Neuronal stem cell (in vitro differentiated cells): ENCODE measurements at regions not wholly inside any gene's neighbourhood (a gene's known extent, or its start where the extent isn't known, plus 50 kb on each side); places are given as distances from the start of the nearest gene placed in this dataset.
"Not testable (repeated sequence)": the region's sequence is repeated elsewhere in the genome, so short reads cannot be mapped to it uniquely, and the experiment has no call there.

ENCODE experiments used
- DNase-seq: peaks from one replicate; pipeline ENCODE4 v3.0.0-alpha.2; 2013; ENCODE audit warnings: low spot score
- H2AFZ ChIP-seq: one replicate; pipeline ENCODE4 v1.6.1; 2013; ENCODE audit warnings: mild to moderate bottlenecking, low read length, inconsistent platforms
- H2AK5ac ChIP-seq: 2 replicates; pipeline ENCODE4 v1.6.1; 2013; ENCODE audit warnings: low read depth, mild to moderate bottlenecking, inconsistent platforms, low read length, moderate library complexity, mixed read lengths
- H2BK120ac ChIP-seq: 2 replicates; pipeline ENCODE4 v1.6.1; 2013; ENCODE audit warnings: low read depth, mild to moderate bottlenecking, inconsistent platforms, low read length, moderate library complexity, mixed read lengths
- H2BK12ac ChIP-seq: one replicate; pipeline ENCODE4 v1.6.1; 2013; ENCODE audit warnings: low read length, inconsistent platforms
- H2BK15ac ChIP-seq: 2 replicates; pipeline ENCODE4 v1.6.1; 2013; ENCODE audit warnings: mild to moderate bottlenecking, low read length, inconsistent platforms, mixed read lengths
- H2BK5ac ChIP-seq: one replicate; pipeline ENCODE4 v1.6.1; 2013; ENCODE audit warnings: inconsistent platforms, mild to moderate bottlenecking, low read length, moderate library complexity
- H3K14ac ChIP-seq: one replicate; pipeline ENCODE4 v1.6.1; 2013; ENCODE audit warnings: low read length, inconsistent platforms
- H3K18ac ChIP-seq: 2 replicates; pipeline ENCODE4 v1.6.1; 2013; ENCODE audit warnings: low read length, inconsistent platforms
- H3K23ac ChIP-seq: 2 replicates; pipeline ENCODE4 v1.6.1; 2013; ENCODE audit warnings: low read depth, mild to moderate bottlenecking, mixed read lengths, low read length, inconsistent platforms; ENCODE audit not compliant: poor library complexity
- H3K27ac ChIP-seq: replicated peaks from 3 replicates; pipeline ENCODE4 v1.5.1; 2013; ENCODE audit warnings: low read length, inconsistent platforms
- H3K27me3 ChIP-seq, 3 experiments: 2 replicates each; pipeline ENCODE4 v1.6.1; 2013; ENCODE audit warnings: low read length in 3 of 3, mild to moderate bottlenecking in 2 of 3, inconsistent platforms in 1 of 3, low read depth in 1 of 3, mixed read lengths in 1 of 3, moderate library complexity in 1 of 3; ENCODE audit not compliant: control insufficient read depth in 3 of 3, insufficient read depth in 3 of 3
- H3K36me3 ChIP-seq, 2 donors: replicated peaks in 1 of 2; 2 replicates each; pipeline ENCODE4 v1.6.1; 2013; ENCODE audit warnings: low read length in 2 of 2; ENCODE audit not compliant: control insufficient read depth in 2 of 2, insufficient read depth in 2 of 2
- H3K4ac ChIP-seq: 2 replicates; pipeline ENCODE4 v1.6.1; 2013; ENCODE audit warnings: inconsistent platforms, mild to moderate bottlenecking, low read length, moderate library complexity
- H3K4me1 ChIP-seq, 2 donors: 1 replicate in 1 of 2; 2 replicates in 1 of 2; pipeline ENCODE4 v1.6.1; 2013; ENCODE audit warnings: low read length in 2 of 2, low read depth in 1 of 2; ENCODE audit not compliant: control insufficient read depth in 2 of 2, insufficient read depth in 1 of 2
- H3K4me2 ChIP-seq: one replicate; pipeline ENCODE4 v1.6.1; 2013; ENCODE audit warnings: mild to moderate bottlenecking, low read length, inconsistent platforms; ENCODE audit not compliant: insufficient read depth, poor library complexity, severe bottlenecking
- H3K4me3 ChIP-seq, 2 donors: 2 replicates each; pipeline ENCODE4 v1.5.1; 2013; ENCODE audit warnings: low read length in 2 of 2, mild to moderate bottlenecking in 2 of 2, inconsistent platforms in 1 of 2, moderate library complexity in 1 of 2
- H3K79me1 ChIP-seq: one replicate; pipeline ENCODE4 v1.6.1; 2013; ENCODE audit warnings: low read depth, mild to moderate bottlenecking, inconsistent platforms, low read length, moderate library complexity
- H3K9ac ChIP-seq: one replicate; pipeline ENCODE4 v1.6.1; 2013; ENCODE audit warnings: mild to moderate bottlenecking, low read depth, low read length, inconsistent platforms; ENCODE audit not compliant: poor library complexity
- H3K9me3 ChIP-seq, 2 donors: replicated peaks in 1 of 2; 2 replicates each; pipeline versions ENCODE3 to v1.6.1; 2013; ENCODE audit warnings: low read length in 2 of 2, mild to moderate bottlenecking in 2 of 2, inconsistent platforms in 1 of 2, low read depth in 1 of 2, mixed read lengths in 1 of 2, moderate library complexity in 1 of 2; ENCODE audit not compliant: control insufficient read depth in 2 of 2, insufficient read depth in 1 of 2
- H4K8ac ChIP-seq: one replicate; pipeline ENCODE4 v1.6.1; 2013; ENCODE audit warnings: low read depth, mild to moderate bottlenecking, inconsistent platforms, low read length, moderate library complexity
- H4K91ac ChIP-seq: one replicate; pipeline ENCODE4 v1.6.1; 2013; ENCODE audit warnings: low read length, low read depth, mild to moderate bottlenecking, inconsistent platforms; ENCODE audit not compliant: poor library complexity
- WGBS, 2 donors: extraction: QIAGEN DNeasy Blood & Tissue Kit; methylation state at CpG; one replicate each; pipeline ENCODE4 v1.1.7; 2013; ENCODE audit warnings: missing lambda C conversion rate in 2 of 2, mixed read lengths in 1 of 2; ENCODE audit not compliant: insufficient read length in 2 of 2, insufficient replicate concordance in 1 of 2; ENCODE audit errors: extremely low coverage in 2 of 2; 5-methylcytosine and 5-hydroxymethylcytosine counted together

DNA sequence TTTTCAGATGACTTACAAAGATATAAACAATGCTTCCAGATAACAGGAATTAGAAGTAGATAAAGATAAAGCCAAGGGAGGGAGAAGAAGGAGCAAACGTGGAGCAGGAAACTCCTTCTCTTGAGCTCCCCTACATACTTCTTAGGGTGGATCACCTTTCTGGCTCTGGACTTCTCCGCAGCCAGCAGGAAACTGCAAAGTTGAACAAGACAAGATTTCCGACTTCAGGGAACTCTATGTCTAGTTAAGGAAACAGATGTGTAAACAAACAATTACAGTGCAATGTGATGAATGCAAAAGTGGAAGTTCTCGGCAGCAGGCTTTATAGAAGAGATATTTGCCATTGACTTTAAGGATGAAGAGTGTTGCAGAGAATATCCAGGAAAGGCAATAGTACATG is 134.0 kb upstream of the MARCKS start:
- DNase-seq, result no peak
- H3K36me3 ChIP-seq, result no peaks in the 10 kb centered on the region
- no peak overlapping the region for H3K18ac ChIP-seq
- no peak overlapping the region for H2BK5ac ChIP-seq
- no peak overlapping the region for H3K4ac ChIP-seq
- H2BK12ac ChIP-seq, result no peak overlapping the region
- no peak overlapping the region for H4K8ac ChIP-seq
- no peak overlapping the region for H2BK15ac ChIP-seq
- H2AFZ ChIP-seq, result peak overlapping the region; percentile 66
- no peak overlapping the region for H3K27ac ChIP-seq
- WGBS, 2 donors, result no CpG with 5 or more reads among the region's 4 CpGs
- H3K23ac ChIP-seq, result no peak overlapping the region
- no peak overlapping the region for H2BK120ac ChIP-seq
- peaks cover 0 to 4% of the 10 kb centered on the region in 2 donors for H3K4me1 ChIP-seq
- H4K91ac ChIP-seq, result no peak overlapping the region
- H3K27me3 ChIP-seq, result no peaks in the 10 kb centered on the region
- H2AK5ac ChIP-seq, result no peak overlapping the region
- H3K79me1 ChIP-seq, result no peaks in the 10 kb centered on the region
- H3K9me3 ChIP-seq, result no peaks in the 10 kb centered on the region
- no peak overlapping the region for H3K9ac ChIP-seq
- no peak overlapping the region for H3K14ac ChIP-seq
- H3K4me3 ChIP-seq, result no peak overlapping the region
- H3K4me2 ChIP-seq, result no peak overlapping the region

GRCh38 chr6:113724927-113725326 is 132.2 kb upstream of the MARCKS start:
- H2AFZ ChIP-seq, result peak overlapping the region; percentile 31
- not testable (repeated sequence) for H3K14ac ChIP-seq, H3K23ac ChIP-seq, H4K8ac ChIP-seq, H3K9me3 ChIP-seq, H2BK12ac ChIP-seq, H2BK15ac ChIP-seq, H3K27ac ChIP-seq, H2BK5ac ChIP-seq, H3K4ac ChIP-seq, H3K4me3 ChIP-seq, H3K27me3 ChIP-seq, H4K91ac ChIP-seq, H3K9ac ChIP-seq, DNase-seq, H3K4me1 ChIP-seq, H2BK120ac ChIP-seq, H3K4me2 ChIP-seq, H3K36me3 ChIP-seq, H3K18ac ChIP-seq, H3K79me1 ChIP-seq, H2AK5ac ChIP-seq
- no CpG with 5 or more reads among the region's 2 CpGs for WGBS, 2 donors

GRCh38 chr6:113731541-113731940 is 125.6 kb upstream of the MARCKS start:
- Histone ChIP-seq H4K8ac (no peak overlapping the region), H2BK12ac (no peak overlapping the region), H3K23ac (no peak overlapping the region), H3K4me2 (no peak overlapping the region), H3K4me3 (no peak overlapping the region), H2BK15ac (no peak overlapping the region), H3K36me3 (no peaks in the 10 kb centered on the region), H2BK120ac (no peak overlapping the region), H2AK5ac (no peak overlapping the region), H4K91ac (no peak overlapping the region), H3K18ac (no peak overlapping the region), H3K4ac (no peak overlapping the region), H3K27ac (no peak overlapping the region), H3K9me3 (no peaks in the 10 kb centered on the region), H3K14ac (no peak overlapping the region), H3K4me1 (peaks cover 7 to 23% of the 10 kb centered on the region in 2 donors), H3K9ac (no peak overlapping the region), H3K27me3 (no peaks in the 10 kb centered on the region), H2BK5ac (no peak overlapping the region), H3K79me1 (no peaks in the 10 kb centered on the region), H2AFZ (peak overlapping the region; percentile 7)
- no peak for DNase-seq
- no CpG with 5 or more reads among the region's 3 CpGs for WGBS, 2 donors

DNA sequence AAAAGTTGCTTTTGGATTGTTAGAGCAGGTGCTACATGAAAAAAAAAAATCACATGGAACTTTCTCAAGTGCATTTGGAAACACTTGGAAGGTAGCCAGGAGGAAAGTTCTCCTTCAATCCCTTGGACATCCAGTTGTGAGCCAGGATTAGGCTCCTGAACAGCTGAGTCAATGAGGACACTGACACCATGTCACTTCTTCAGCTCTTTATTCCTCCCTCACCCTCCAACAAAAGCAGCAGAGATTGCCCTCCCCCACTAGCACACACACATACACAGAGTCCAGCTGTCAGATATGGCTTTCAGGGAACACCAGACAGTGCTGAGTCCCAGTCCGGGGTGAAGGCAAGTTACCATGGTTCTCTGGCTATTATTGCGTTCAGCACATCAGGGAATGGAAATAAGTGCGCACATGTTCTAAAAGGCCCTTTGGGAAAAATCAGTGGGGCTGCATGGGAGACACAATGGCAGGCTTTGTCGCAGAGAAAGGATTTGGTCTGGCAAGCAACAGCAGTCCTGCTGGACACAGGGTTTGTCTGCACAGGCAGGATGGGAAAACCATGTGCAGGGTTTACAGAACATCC is 124.7 kb upstream of the MARCKS start:
- DNase-seq, result peak; percentile 60
- Histone ChIP-seq H3K79me1 (no peaks in the 10 kb centered on the region), H3K4me1 (peaks cover 7 to 23% of the 10 kb centered on the region in 2 donors), H4K8ac (no peak overlapping the region), H3K14ac (no peak overlapping the region), H2AFZ (peak overlapping the region; percentile 37), H2AK5ac (no peak overlapping the region), H2BK15ac (no peak overlapping the region), H2BK12ac (no peak overlapping the region), H2BK120ac (no peak overlapping the region), H3K9ac (no peak overlapping the region), H3K36me3 (no peaks in the 10 kb centered on the region), H3K4ac (no peak overlapping the region), H3K4me3 (peak overlapping the region in 1 of 2 donors; percentile 5), H3K23ac (no peak overlapping the region), H3K9me3 (no peaks in the 10 kb centered on the region), H3K27me3 (no peaks in the 10 kb centered on the region), H3K18ac (no peak overlapping the region), H3K4me2 (no peak overlapping the region), H4K91ac (no peak overlapping the region), H3K27ac (peak overlapping the region; percentile 55), H2BK5ac (no peak overlapping the region)
- WGBS, 2 donors, result no CpG with 5 or more reads among the region's 4 CpGs
